RWPE2 (cell line): ENCODE measurements at regions not wholly inside any gene's neighbourhood (a gene's known extent, or its start where the extent isn't known, plus 50 kb on each side); places are given as distances from the start of the nearest gene placed in this dataset.

ENCODE experiments used
- ATAC-seq: fragments of 200-7000 bp; cut with Tn5 transposase; 3 replicates; pipeline ENCODE4 v1.9.1; 2021; ENCODE audit warnings: low read depth
- DNase-seq: peaks from one replicate; pipeline ENCODE4 v3.0.0-alpha.2; 2020; ENCODE audit warnings: low spot score
- H3K27ac ChIP-seq: fragments of 450-650 bp; 2 replicates; pipeline ENCODE4 v1.5.1; 2017; ENCODE audit warnings: mild to moderate bottlenecking; ENCODE audit not compliant: poor library complexity, severe bottlenecking
- H3K27me3 ChIP-seq: fragments of 250-450 bp; sonication (Bioruptor Pico); 2 replicates; pipeline ENCODE4 v1.5.1; 2021; ENCODE audit warnings: mild to moderate bottlenecking, moderate library complexity; ENCODE audit not compliant: insufficient read depth, poor library complexity, severe bottlenecking
- H3K36me3 ChIP-seq: fragments of 250-450 bp; sonication (Bioruptor Pico); 2 replicates; pipeline ENCODE4 v1.5.1; 2020; ENCODE audit warnings: low read depth, mild to moderate bottlenecking, moderate library complexity
- H3K4me1 ChIP-seq: fragments of 250-450 bp; sonication (Bioruptor Pico); 2 replicates; pipeline ENCODE4 v1.5.1; 2021; ENCODE audit warnings: mild to moderate bottlenecking, moderate library complexity; ENCODE audit not compliant: insufficient read depth, poor library complexity, severe bottlenecking
- H3K4me3 ChIP-seq: fragments of 250-450 bp; sonication (Bioruptor Pico); 2 replicates; pipeline ENCODE4 v1.5.1; 2021; ENCODE audit warnings: mild to moderate bottlenecking, moderate library complexity; ENCODE audit not compliant: severe bottlenecking
- H3K9me3 ChIP-seq: fragments of 250-450 bp; sonication (Bioruptor Pico); 2 replicates; pipeline ENCODE4 v1.5.1; 2021; ENCODE audit warnings: mild to moderate bottlenecking, moderate library complexity; ENCODE audit not compliant: severe bottlenecking
- CTCF ChIP-seq: fragments of 450-650 bp; IDR thresholded peaks from one replicate; pipeline ENCODE4 v1.5.1; 2017; ENCODE audit warnings: mild to moderate bottlenecking, moderate library complexity; ENCODE audit not compliant: poor library complexity, severe bottlenecking

GRCh38 chr5:158521995-158522394 is 577.7 kb downstream of the EBF1 start:
- DNase-seq, result no peak
- H3K4me3 ChIP-seq, result no peak overlapping the region
- H3K9me3 ChIP-seq, result no peaks in the 10 kb centered on the region
- no peaks in the 10 kb centered on the region for H3K27me3 ChIP-seq
- H3K4me1 ChIP-seq, result peaks cover 6% of the 10 kb centered on the region
- no peak for TF ChIP-seq CTCF
- peak; percentile 84 for ATAC-seq
- no peak overlapping the region for H3K27ac ChIP-seq
- no peaks in the 10 kb centered on the region for H3K36me3 ChIP-seq

GRCh38 chr5:158519433-158520021 is 580.2 kb downstream of the EBF1 start:
- H3K36me3 ChIP-seq, result no peaks in the 10 kb centered on the region
- no peak for TF ChIP-seq CTCF
- no peak for ATAC-seq
- H3K4me1 ChIP-seq, result peaks cover 11% of the 10 kb centered on the region
- DNase-seq, result no peak
- H3K27me3 ChIP-seq, result no peaks in the 10 kb centered on the region
- H3K9me3 ChIP-seq, result no peaks in the 10 kb centered on the region
- H3K27ac ChIP-seq, result no peak overlapping the region
- no peak overlapping the region for H3K4me3 ChIP-seq

GRCh38 chr5:158516521-158516920 is 583.2 kb downstream of the EBF1 start:
- Histone ChIP-seq H3K4me3 (no peak overlapping the region), H3K4me1 (peaks cover 9% of the 10 kb centered on the region), H3K36me3 (no peaks in the 10 kb centered on the region), H3K9me3 (no peaks in the 10 kb centered on the region), H3K27ac (no peak overlapping the region), H3K27me3 (no peaks in the 10 kb centered on the region)
- ATAC-seq (no peak), DNase-seq (no peak)
- no peak for TF ChIP-seq CTCF

GRCh38 chr5:158514986-158515359 is 584.7 kb downstream of the EBF1 start:
- Histone ChIP-seq H3K9me3 (no peaks in the 10 kb centered on the region), H3K27ac (peak overlapping the region; percentile 10), H3K4me3 (no peak overlapping the region), H3K36me3 (no peaks in the 10 kb centered on the region), H3K27me3 (no peaks in the 10 kb centered on the region), H3K4me1 (peaks cover 9% of the 10 kb centered on the region)
- DNase-seq (no peak), ATAC-seq (peak; percentile 18; the same call in 1 of the 3 replicates)
- no peak for TF ChIP-seq CTCF

- Histone ChIP-seq H3K9me3 (no peaks in the 10 kb centered on the region), H3K27me3 (no peaks in the 10 kb centered on the region), H3K4me1 (peaks cover 9% of the 10 kb centered on the region), H3K4me3 (no peak overlapping the region), H3K36me3 (no peaks in the 10 kb centered on the region), H3K27ac (peak overlapping the region; percentile 10)
- no peak for TF ChIP-seq CTCF
- ATAC-seq (peak; percentile 94), DNase-seq (no peak)
Measured at GRCh38 chr5:158514319-158514985, 585.3 kb downstream of the EBF1 start.
